ENCODE measurements at regions not wholly inside any gene's neighbourhood (a gene's known extent, or its start where the extent isn't known, plus 50 kb on each side); places are given as distances from the start of the nearest gene placed in this dataset.

- TF ChIP-seq CTCF (conservative IDR thresholded peaks at IDR 0.05): no peak
- no peaks in the 10 kb centered on the region for H3K36me3 Mint-ChIP-seq (ENCODE audit: low read depth)
- no peak for DNase-seq (ENCODE audit: low read depth, low spot score)
- no peak overlapping the region for H3K27ac Mint-ChIP-seq (ENCODE audit: unreplicated experiment)
- H3K4me3 Mint-ChIP-seq: no peak overlapping the region
- no peaks in the 10 kb centered on the region for H3K4me1 Mint-ChIP-seq
- H3K27me3 Mint-ChIP-seq (ENCODE audit: low read depth): peaks cover 17% of the 10 kb centered on the region
- no peaks in the 10 kb centered on the region for H3K9me3 Mint-ChIP-seq
These were observed 58.0 kb upstream of the EFCAB3 start for GRCh38 chr17:62322313-62322712.

GRCh38 chr17:62321451-62321850 is 58.9 kb upstream of the EFCAB3 start:
- no peak for TF ChIP-seq CTCF (conservative IDR thresholded peaks at IDR 0.05)
- Mint-ChIP-seq H3K27me3 (ENCODE audit: low read depth) (peaks cover 19% of the 10 kb centered on the region), H3K4me3 (no peak overlapping the region), H3K4me1 (no peaks in the 10 kb centered on the region), H3K27ac (ENCODE audit: unreplicated experiment) (no peak overlapping the region), H3K36me3 (ENCODE audit: low read depth) (no peaks in the 10 kb centered on the region), H3K9me3 (no peaks in the 10 kb centered on the region)
- no peak for DNase-seq (ENCODE audit: low read depth, low spot score)

GRCh38 chr17:62319846-62320245 is 60.5 kb upstream of the EFCAB3 start:
- H3K9me3 Mint-ChIP-seq: no peaks in the 10 kb centered on the region
- H3K27ac Mint-ChIP-seq (ENCODE audit: unreplicated experiment): no peak overlapping the region
- no peaks in the 10 kb centered on the region for H3K36me3 Mint-ChIP-seq (ENCODE audit: low read depth)
- no peak for DNase-seq (ENCODE audit: low read depth, low spot score)
- TF ChIP-seq CTCF (conservative IDR thresholded peaks at IDR 0.05): no peak
- no peaks in the 10 kb centered on the region for H3K4me1 Mint-ChIP-seq
- peaks cover 21% of the 10 kb centered on the region for H3K27me3 Mint-ChIP-seq (ENCODE audit: low read depth)
- no peak overlapping the region for H3K4me3 Mint-ChIP-seq

- Mint-ChIP-seq H3K4me3 (no peak overlapping the region), H3K36me3 (ENCODE audit: low read depth) (no peaks in the 10 kb centered on the region), H3K9me3 (no peaks in the 10 kb centered on the region), H3K4me1 (no peaks in the 10 kb centered on the region), H3K27me3 (ENCODE audit: low read depth) (peaks cover 60% of the 10 kb centered on the region), H3K27ac (ENCODE audit: unreplicated experiment) (no peak overlapping the region)
- no peak for DNase-seq (ENCODE audit: low read depth, low spot score)
- TF ChIP-seq CTCF (conservative IDR thresholded peaks at IDR 0.05): no peak
These were observed 71.0 kb upstream of the EFCAB3 start for GRCh38 chr17:62309396-62309795.

GRCh38 chr17:62307196-62307595 is 73.2 kb upstream of the EFCAB3 start:
- Mint-ChIP-seq H3K4me1 (no peaks in the 10 kb centered on the region), H3K9me3 (no peaks in the 10 kb centered on the region), H3K27ac (ENCODE audit: unreplicated experiment) (no peak overlapping the region), H3K27me3 (ENCODE audit: low read depth) (peaks cover 65% of the 10 kb centered on the region), H3K4me3 (no peak overlapping the region), H3K36me3 (ENCODE audit: low read depth) (no peaks in the 10 kb centered on the region)
- no peak for DNase-seq (ENCODE audit: low read depth, low spot score)
- TF ChIP-seq CTCF (conservative IDR thresholded peaks at IDR 0.05): no peak

GRCh38 chr17:62303476-62303875 is 76.9 kb upstream of the EFCAB3 start:
- Mint-ChIP-seq H3K4me3 (no peak overlapping the region), H3K9me3 (no peaks in the 10 kb centered on the region), H3K36me3 (ENCODE audit: low read depth) (no peaks in the 10 kb centered on the region), H3K27me3 (ENCODE audit: low read depth) (peaks cover 46% of the 10 kb centered on the region), H3K4me1 (no peaks in the 10 kb centered on the region), H3K27ac (ENCODE audit: unreplicated experiment) (no peak overlapping the region)
- no peak for DNase-seq (ENCODE audit: low read depth, low spot score)
- no peak for TF ChIP-seq CTCF (conservative IDR thresholded peaks at IDR 0.05)

Data from neural crest cell (in vitro differentiated cells).